GM19468 (cell line): ENCODE measurements at regions not wholly inside any gene's neighbourhood (a gene's known extent, or its start where the extent isn't known, plus 50 kb on each side); places are given as distances from the start of the nearest gene placed in this dataset.
"Not testable (repeated sequence)": the region's sequence is repeated elsewhere in the genome, so short reads cannot be mapped to it uniquely, and the experiment has no call there.

Experiments used
- ATAC-seq: cut with Tn5 transposase; IDR thresholded peaks from one replicate; pipeline ENCODE4 v1.9.1; 2021; ENCODE audit warnings: mild to moderate bottlenecking, moderate library complexity, moderate number of reproducible peaks; ENCODE audit not compliant: unreplicated experiment; ENCODE audit errors: extremely low read depth

GRCh38 chr11:25734591-25735211, 597.2 kb upstream of the ANO3 start:
- no peak for ATAC-seq

- ATAC-seq = no peak
Observed at GRCh38 chr11:25737071-25737675, 594.8 kb upstream of the ANO3 start.

GRCh38 chr11:25741886-25742285, 590.0 kb upstream of the ANO3 start:
- ATAC-seq = no peak

- ATAC-seq = no peak
Observed at GRCh38 chr11:25742800-25743199, 589.1 kb upstream of the ANO3 start.

GRCh38 chr11:25755381-25755780, 576.5 kb upstream of the ANO3 start:
- no peak for ATAC-seq

GRCh38 chr11:25755918-25756584, 575.9 kb upstream of the ANO3 start:
- ATAC-seq = no peak

GRCh38 chr11:25758145-25758661, 573.7 kb upstream of the ANO3 start:
- no peak for ATAC-seq

- ATAC-seq = no peak
Observed at GRCh38 chr11:25766332-25767015, 565.5 kb upstream of the ANO3 start.

- ATAC-seq = no peak
Observed at GRCh38 chr11:25769287-25769686, 562.6 kb upstream of the ANO3 start.

- ATAC-seq = no peak
Observed at GRCh38 chr11:25771605-25772004, 560.3 kb upstream of the ANO3 start.

GRCh38 chr11:25775603-25776002, 556.3 kb upstream of the ANO3 start:
- ATAC-seq = no peak

GRCh38 chr11:25776238-25776637, 555.7 kb upstream of the ANO3 start:
- ATAC-seq = no peak

- no peak for ATAC-seq
Observed at GRCh38 chr11:25777343-25777742, 554.6 kb upstream of the ANO3 start.

GRCh38 chr11:25779033-25779432, 552.9 kb upstream of the ANO3 start:
- ATAC-seq = no peak

- no peak for ATAC-seq
Observed at GRCh38 chr11:25787416-25787815, 544.5 kb upstream of the ANO3 start.

GRCh38 chr11:25790396-25790795, 541.5 kb upstream of the ANO3 start:
- ATAC-seq = no peak

- no peak for ATAC-seq
Observed at GRCh38 chr11:25793637-25794036, 538.3 kb upstream of the ANO3 start.

- ATAC-seq = no peak
Observed at GRCh38 chr11:25794804-25795203, 537.1 kb upstream of the ANO3 start.

- no peak for ATAC-seq
Observed at GRCh38 chr11:25816411-25816810, 515.5 kb upstream of the ANO3 start.

GRCh38 chr11:25824688-25825087, 507.2 kb upstream of the ANO3 start:
- no peak for ATAC-seq

- ATAC-seq = not testable (repeated sequence)
Observed at GRCh38 chr11:25831485-25831884, 500.4 kb upstream of the ANO3 start.
